Testis (tissue), 2 donors: ENCODE measurements at regions not wholly inside any gene's neighbourhood (a gene's known extent, or its start where the extent isn't known, plus 50 kb on each side); places are given as distances from the start of the nearest gene placed in this dataset.

ENCODE experiments used
- DNase-seq: peaks from one replicate; pipeline ENCODE4 v3.0.0-alpha.2; 2019
- H3K27ac ChIP-seq, 2 donors: fragments of 200-600 bp; sonication (generic); one replicate each; pipeline ENCODE4 v1.5.1; 2019
- H3K27me3 ChIP-seq: fragments of 200-600 bp; sonication (generic); one replicate; pipeline ENCODE4 v1.5.1; 2019
- H3K36me3 ChIP-seq: fragments of 200-600 bp; sonication (generic); one replicate; pipeline ENCODE4 v1.5.1; 2017; ENCODE audit warnings: low read depth; ENCODE audit errors: missing control alignments
- H3K4me1 ChIP-seq: fragments of 200-600 bp; sonication (generic); one replicate; pipeline ENCODE4 v1.5.1; 2019
- H3K4me3 ChIP-seq, 2 donors: fragments of 200-600 bp; sonication (generic); one replicate each; pipeline ENCODE4 v1.5.1; 2017 to 2019
- H3K9me3 ChIP-seq: fragments of 200-600 bp; sonication (generic); one replicate; pipeline ENCODE4 v1.5.1; 2017
- CTCF ChIP-seq, 3 experiments: fragments of 450-650 bp in 2 of 3; fragments of 200-600 bp in 1 of 3; sonication (generic) in 1 of 3; IDR thresholded peaks; one replicate each; pipeline ENCODE4 v1.5.1; 2016 to 2019; ENCODE audit warnings: antibody characterized with exemption in 3 of 3, mild to moderate bottlenecking in 2 of 3, moderate library complexity in 1 of 3
- POLR2A ChIP-seq: fragments of 450-650 bp; IDR thresholded peaks from one replicate; pipeline ENCODE4 v1.6.1; 2017; ENCODE audit warnings: antibody characterized with exemption, mild to moderate bottlenecking, moderate library complexity
- WGBS, 2 donors: methylation state at CpG; one replicate each; pipeline ENCODE4 v1.1.5; 2018; 5-methylcytosine and 5-hydroxymethylcytosine counted together
- intact Hi-C: fragments of 100-400 bp; cut with DNase I; formaldehyde crosslinking; loops from one replicate; pipeline ENCODE4 v1.15.1; 2023; ENCODE audit warnings: low total_unique reads

- Histone ChIP-seq H3K9me3 (no peaks in the 10 kb centered on the region), H3K4me3 (no peak overlapping the region), H3K27ac (no peak overlapping the region), H3K36me3 (no peaks in the 10 kb centered on the region), H3K27me3 (no peaks in the 10 kb centered on the region), H3K4me1 (no peaks in the 10 kb centered on the region)
- intact Hi-C loops, result no loop called here
- TF ChIP-seq POLR2A (no peak), CTCF (IDR thresholded peaks at IDR 0.05) (no peak)
- 64 to 74% methylated on average over 2 of the region's 2 CpGs for WGBS, 2 donors
- DNase-seq, result no peak
These were observed 812.1 kb upstream of the MIR17HG start for GRCh38 chr13:90535421-90535820.

- no peaks in the 10 kb centered on the region for H3K4me1 ChIP-seq
- H3K4me3 ChIP-seq, result no peak overlapping the region
- no peak for DNase-seq
- TF ChIP-seq CTCF (IDR thresholded peaks at IDR 0.05) (no peak), POLR2A (no peak)
- no peaks in the 10 kb centered on the region for H3K9me3 ChIP-seq
- H3K27me3 ChIP-seq, result no peaks in the 10 kb centered on the region
- no peak overlapping the region for H3K27ac ChIP-seq
- intact Hi-C loops, result no loop called here
- WGBS, 2 donors, result 85 to 93% methylated on average over 2 of the region's 2 CpGs
- H3K36me3 ChIP-seq, result no peaks in the 10 kb centered on the region
These were observed 809.4 kb upstream of the MIR17HG start for GRCh38 chr13:90538063-90538462.

- TF ChIP-seq POLR2A (no peak), CTCF (IDR thresholded peaks at IDR 0.05) (no peak)
- no peak for DNase-seq
- no peaks in the 10 kb centered on the region for H3K27me3 ChIP-seq
- H3K27ac ChIP-seq, result no peak overlapping the region
- H3K36me3 ChIP-seq, result no peaks in the 10 kb centered on the region
- no peak overlapping the region for H3K4me3 ChIP-seq
- intact Hi-C loops, result no loop called here
- no peaks in the 10 kb centered on the region for H3K4me1 ChIP-seq
- H3K9me3 ChIP-seq, result no peaks in the 10 kb centered on the region
These were observed 806.1 kb upstream of the MIR17HG start for GRCh38 chr13:90541346-90541745.

- no peak overlapping the region for H3K4me3 ChIP-seq
- WGBS, 2 donors, result 85 to 86% methylated on average over 4 of the region's 4 CpGs
- no peaks in the 10 kb centered on the region for H3K9me3 ChIP-seq
- intact Hi-C loops, result no loop called here
- no peaks in the 10 kb centered on the region for H3K4me1 ChIP-seq
- no peak overlapping the region for H3K27ac ChIP-seq
- no peaks in the 10 kb centered on the region for H3K36me3 ChIP-seq
- TF ChIP-seq CTCF (IDR thresholded peaks at IDR 0.05), result no peak
- TF ChIP-seq POLR2A, result no peak
- no peaks in the 10 kb centered on the region for H3K27me3 ChIP-seq
- no peak for DNase-seq
These were observed 804.5 kb upstream of the MIR17HG start for GRCh38 chr13:90542959-90543505.

GRCh38 chr13:90545070-90545840 lies 802.2 kb upstream of the MIR17HG start:
- TF ChIP-seq CTCF (IDR thresholded peaks at IDR 0.05), result no peak
- no peak for TF ChIP-seq POLR2A
- Histone ChIP-seq H3K9me3 (no peaks in the 10 kb centered on the region), H3K27me3 (no peaks in the 10 kb centered on the region), H3K27ac (no peak overlapping the region), H3K4me1 (no peaks in the 10 kb centered on the region), H3K36me3 (no peaks in the 10 kb centered on the region), H3K4me3 (no peak overlapping the region)
- intact Hi-C loops, result no loop called here
- DNase-seq, result peak; percentile 35
- WGBS, 2 donors, result 81 to 92% methylated on average over 4 of the region's 4 CpGs
